HG03064 (cell line): ENCODE measurements at regions not wholly inside any gene's neighbourhood (a gene's known extent, or its start where the extent isn't known, plus 50 kb on each side); places are given as distances from the start of the nearest gene placed in this dataset.
"Not testable (repeated sequence)": the region's sequence is repeated elsewhere in the genome, so short reads cannot be mapped to it uniquely, and the experiment has no call there.

Experiments used
- ATAC-seq: cut with Tn5 transposase; IDR thresholded peaks from one replicate; pipeline ENCODE4 v1.9.1; 2021; ENCODE audit warnings: low read depth; ENCODE audit not compliant: unreplicated experiment

DNA sequence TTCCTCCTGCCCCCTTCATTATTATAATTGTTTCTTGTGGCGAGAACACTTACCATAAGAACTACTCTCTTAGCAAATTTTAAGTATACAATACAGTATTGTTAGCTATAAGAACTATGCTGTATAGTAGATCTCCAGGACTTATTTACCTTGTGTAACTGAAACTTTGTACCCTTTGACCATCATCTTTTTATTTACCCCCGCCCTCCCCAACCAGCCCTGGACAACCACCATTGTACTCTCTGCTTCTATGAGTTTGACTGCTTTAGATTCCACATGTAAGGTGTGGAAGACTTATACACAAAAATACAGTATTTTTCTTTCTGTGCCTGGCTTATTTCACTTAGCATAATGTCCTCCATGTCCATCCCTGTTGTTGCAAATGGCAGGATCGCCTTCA, 161.1 kb downstream of the PHF8 start:
- ATAC-seq = no peak

DNA sequence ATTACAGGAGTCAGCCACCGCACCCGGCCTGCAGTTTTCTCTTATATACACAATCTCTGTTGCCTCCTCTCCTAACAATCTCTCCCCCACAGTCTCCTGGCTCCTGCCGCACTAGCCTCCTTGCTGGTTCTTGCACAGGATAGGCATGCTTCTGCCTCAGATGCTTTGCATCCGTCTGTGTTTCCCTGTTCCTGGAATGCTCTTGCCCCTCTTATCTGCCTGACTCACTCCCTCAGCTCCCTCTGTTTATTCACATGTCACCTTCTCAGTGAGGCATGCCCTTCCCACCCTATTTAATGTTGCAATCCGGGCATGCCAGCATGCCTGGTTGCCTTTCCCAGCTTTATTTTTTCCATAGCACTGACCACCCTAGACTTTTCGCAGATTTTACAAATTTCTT, 161.9 kb downstream of the PHF8 start:
- ATAC-seq = no peak

GRCh38 chrX:53880786-53881185, 163.5 kb downstream of the PHF8 start:
- not testable (repeated sequence) for ATAC-seq

DNA sequence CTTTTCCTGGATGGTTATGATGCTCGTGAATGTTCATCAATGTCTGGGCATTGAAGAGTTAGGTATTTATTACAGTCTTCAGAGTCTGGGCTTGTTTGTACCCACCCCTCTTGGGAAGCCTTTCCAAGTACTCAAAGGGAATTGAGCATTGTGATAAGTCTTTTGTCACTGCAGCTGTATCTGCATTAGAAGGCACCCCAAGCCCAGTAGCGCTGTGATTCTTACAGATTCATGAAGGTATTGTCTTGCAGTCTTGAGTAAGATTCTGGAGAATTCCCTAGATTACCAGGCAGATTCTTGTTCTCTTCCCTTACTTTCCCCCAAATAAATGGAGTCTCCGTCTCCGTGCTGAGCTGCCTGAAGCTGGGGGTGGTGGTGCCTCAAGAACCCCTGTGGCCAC, 173.4 kb upstream of the HUWE1 start:
- no peak for ATAC-seq

DNA sequence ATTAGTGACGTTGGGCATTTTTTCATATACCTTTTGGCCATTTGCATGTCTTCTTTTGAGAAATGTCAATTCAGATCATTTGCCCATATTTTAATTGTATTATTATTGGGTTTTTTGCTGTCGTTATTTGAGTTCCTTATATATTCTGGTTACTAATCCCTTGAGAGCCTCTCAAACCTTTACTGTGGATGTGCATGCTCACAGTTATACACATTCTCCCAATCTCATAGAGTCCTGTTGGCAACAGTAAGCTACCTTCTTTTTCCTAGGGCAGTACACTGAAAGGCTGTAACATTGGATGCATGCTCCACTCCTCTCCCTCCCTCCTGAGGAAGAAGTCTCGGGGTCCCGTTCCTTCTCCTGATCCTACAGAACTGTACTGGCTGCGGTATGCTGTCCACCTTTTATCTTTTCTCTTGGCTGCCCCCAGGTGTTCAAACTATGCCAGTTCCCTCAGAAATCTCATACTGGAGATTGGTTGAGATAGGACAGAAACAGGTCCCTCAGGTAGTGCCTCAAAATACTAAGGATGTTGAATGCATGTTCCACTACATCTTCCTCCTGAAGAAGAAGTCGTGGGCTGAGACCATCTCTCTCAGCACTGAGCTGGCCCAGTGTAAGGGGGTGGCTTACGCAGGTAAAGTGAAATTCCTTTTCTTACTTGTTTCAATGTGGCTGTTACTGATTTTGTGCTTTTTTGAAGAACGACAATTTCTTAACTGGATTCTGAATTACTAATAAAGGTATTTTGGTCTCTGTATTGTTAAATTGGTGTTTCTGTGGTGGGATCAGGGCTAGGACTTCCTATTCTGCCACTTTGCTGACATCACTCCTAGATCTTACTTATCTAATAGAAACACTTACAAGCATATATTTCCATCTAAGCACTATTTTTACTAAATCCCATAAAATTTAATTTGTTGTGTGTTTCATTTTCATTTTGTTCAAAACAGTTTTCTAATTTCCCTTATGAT, 145.4 kb upstream of the HUWE1 start:
- ATAC-seq = peak; percentile 84

DNA sequence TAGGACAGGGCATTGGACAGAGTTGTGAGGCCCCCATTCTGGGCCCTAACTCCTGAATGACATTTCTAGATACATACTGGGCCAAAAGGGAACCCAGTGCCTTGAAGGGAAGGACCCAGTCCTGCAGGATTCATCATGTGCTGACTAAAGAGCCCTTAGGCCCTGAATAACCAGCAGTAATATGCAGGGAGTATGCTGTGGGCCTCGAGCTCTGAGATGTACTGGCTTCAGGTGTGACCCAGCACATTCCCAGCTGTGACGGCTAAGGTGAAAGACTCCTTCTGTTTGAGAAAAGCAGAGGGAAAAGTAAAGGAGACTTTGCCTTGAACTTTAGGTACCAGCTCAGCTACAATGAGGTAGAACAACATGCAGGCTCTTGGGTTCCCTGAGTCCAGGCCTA, 138.2 kb upstream of the HUWE1 start:
- no peak for ATAC-seq

- not testable (repeated sequence) for ATAC-seq
Measured at GRCh38 chrX:53818115-53818514, 131.6 kb upstream of the HUWE1 start.

DNA sequence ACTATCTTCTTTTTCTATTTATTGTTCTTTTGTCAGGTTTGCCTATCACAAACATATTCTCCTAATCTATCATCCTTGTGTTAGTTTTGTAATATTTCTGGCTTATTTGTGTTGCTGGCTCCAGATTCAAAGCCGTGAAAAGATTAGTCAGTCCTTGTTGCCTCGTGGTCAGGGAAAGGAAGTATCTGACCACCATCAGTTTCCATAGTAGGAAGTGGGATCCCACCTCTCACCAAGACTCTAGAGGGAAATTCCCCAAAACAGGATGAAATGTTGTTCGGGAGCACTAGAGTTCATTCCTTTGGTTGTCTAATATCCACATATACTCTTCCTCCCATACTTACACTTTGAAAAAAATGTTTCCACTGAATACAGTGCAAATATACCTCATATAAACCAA, 131.0 kb upstream of the HUWE1 start:
- ATAC-seq = no peak

DNA sequence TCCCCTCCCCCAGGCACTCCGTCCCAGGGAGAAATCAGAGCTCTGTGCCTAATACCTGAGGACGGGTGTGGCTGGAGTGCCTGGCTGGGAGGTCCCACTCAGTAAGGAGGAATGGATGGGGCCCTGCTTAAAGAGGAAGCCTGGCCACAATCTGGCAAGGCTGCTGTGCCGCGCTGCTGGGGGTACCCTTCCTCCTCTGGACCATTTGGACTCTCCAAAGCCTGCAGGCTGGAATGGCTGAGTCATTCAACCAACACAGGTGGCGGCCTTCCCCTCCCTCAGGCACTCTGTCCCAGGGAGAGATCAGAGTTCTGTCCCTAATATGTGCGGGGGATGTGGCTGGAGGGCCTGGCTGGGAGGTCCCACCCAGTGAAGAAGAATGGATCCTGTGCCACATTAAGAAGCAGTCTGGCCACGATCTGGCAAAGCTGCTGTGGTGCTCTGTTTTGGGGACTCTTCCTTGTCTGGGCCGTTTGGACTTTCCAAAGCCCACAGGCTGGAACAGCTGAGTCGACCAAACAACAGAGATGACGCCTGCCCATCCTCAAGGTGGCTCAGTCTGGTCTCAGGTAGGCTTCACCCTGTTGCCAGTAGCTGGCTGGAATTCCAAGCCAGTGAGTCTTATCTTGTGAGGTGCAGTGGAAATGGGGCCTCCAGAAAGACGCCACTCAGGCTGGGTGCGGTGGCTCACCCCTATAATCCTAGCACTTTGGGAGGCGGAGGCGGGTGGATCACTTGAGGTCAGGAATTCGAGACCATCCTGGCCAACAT, 127.3 kb upstream of the HUWE1 start:
- no peak for ATAC-seq

- ATAC-seq = no peak
Measured at GRCh38 chrX:53798281-53798680, 111.8 kb upstream of the HUWE1 start.

GRCh38 chrX:53795576-53795975, 109.1 kb upstream of the HUWE1 start:
- no peak for ATAC-seq

DNA sequence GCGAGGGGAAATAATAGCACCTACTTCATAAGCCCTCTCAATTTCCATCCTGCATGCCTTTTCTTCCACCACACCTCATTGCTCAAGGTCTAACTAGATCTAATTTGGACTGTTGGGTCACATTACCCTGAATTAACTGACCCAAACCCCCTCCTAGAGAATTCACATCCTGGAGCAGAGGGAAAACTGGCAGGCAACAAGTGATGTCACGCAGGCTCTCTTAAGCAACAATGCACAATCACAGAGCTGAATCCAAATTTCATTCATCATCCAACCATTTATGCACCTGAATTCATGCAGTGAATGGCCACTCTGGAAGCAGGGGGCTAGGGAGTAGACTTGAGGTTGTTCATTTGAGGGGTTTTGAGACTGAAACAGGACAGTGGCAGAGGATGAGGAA, 107.7 kb upstream of the HUWE1 start:
- ATAC-seq = no peak

GRCh38 chrX:53768865-53769264, 82.3 kb upstream of the HUWE1 start:
- ATAC-seq = no peak

DNA sequence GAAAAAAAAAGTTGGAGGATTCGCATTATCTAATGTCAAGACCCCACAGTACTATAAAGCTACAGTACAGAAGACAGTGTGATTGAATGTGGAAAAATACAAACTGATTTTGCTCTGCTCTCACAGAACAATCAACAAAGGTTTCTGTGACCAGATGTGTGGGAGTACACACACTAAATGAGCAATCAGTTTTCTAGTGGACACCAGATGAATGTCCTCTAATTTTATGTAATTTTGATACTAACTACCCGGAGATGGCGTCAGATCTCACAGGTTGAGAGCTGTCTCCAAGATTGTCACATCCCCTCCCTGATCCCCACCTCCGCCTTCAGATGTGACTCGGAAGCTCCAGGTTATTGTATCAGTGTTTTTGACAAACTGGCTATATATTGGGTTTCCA, 81.9 kb upstream of the HUWE1 start:
- ATAC-seq = no peak

- no peak for ATAC-seq
Measured at GRCh38 chrX:53767544-53767943, 81.0 kb upstream of the HUWE1 start.

DNA sequence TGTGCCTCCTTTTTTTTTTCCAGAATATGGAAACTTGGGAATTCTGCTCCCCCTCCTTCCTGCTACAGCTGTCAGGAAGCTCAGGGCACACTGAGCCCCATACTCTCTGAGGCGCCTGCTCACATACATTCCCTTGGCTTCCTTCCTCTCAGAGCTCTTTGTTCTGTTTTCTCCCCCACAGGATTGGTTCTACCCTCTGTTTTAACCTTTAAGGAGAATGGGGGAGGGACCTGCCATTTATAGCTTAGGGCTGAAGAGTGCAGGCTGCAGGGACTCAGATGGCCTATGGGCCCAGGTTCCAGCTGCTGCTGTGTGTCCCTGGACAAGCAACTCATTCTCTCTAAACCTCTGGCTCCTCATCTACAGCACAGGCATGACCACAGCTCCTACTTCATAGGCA, 70.7 kb upstream of the HUWE1 start:
- not testable (repeated sequence) for ATAC-seq

GRCh38 chrX:53746718-53747117, 60.2 kb upstream of the HUWE1 start:
- no peak for ATAC-seq

DNA sequence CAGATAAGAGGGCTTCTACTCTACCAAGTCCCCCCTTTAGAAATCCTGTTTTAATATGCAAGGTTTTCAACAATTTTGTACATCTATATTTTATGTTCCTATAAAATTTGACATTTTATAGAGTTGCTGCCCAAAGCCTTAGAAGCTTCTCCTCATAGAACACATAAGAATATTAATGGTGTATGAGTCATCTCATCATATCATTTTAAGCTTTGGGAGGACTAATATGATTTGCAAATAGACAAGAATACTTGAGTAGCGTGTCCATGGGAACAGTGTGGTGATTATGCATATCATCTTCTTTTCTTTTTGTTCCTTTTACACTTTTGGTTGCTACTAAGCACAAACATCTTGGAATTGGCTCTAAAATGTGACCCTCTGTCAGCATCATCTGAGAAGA, 56.7 kb upstream of the HUWE1 start:
- ATAC-seq = no peak

DNA sequence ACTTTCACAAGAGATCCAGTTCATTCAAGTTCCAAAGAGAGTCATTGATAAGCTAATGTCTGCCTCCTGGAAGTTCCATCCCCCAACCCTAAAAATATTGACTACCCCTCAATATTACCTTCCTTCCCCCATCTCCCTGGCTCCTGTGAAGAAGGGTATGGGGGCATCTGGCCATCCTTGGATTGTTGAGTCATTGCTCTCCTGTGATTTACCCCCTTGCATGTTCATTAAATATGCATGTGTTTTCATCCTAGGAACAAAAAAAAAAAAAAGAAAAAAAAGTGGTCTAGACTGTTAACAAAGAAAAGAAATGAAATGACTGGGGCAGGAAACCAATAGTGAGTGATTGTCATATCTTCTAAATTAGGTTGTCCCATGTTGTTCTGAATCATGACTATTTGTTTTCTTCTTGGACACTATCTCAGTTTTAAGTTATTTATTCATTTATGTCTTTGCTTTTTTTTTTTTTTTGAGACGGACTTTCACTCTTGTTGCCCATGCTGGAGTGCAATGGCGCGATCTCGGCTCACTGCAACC, 51.9 kb upstream of the HUWE1 start:
- ATAC-seq = no peak
